Sigmoid colon (tissue), 6 donors: ENCODE measurements at regions not wholly inside any gene's neighbourhood (a gene's known extent, or its start where the extent isn't known, plus 50 kb on each side); places are given as distances from the start of the nearest gene placed in this dataset.

Source experiments
- DNase-seq: peaks from one replicate; pipeline ENCODE4 v3.0.0-alpha.2; 2019
- H3K27ac ChIP-seq, 4 donors: fragments of 200-600 bp; sonication (generic); one replicate each; pipeline ENCODE4 v1.5.1; 2016 to 2019; ENCODE audit warnings: mild to moderate bottlenecking in 1 of 4
- H3K27me3 ChIP-seq, 3 donors: fragments of 200-600 bp; sonication (generic); one replicate each; pipeline ENCODE4 v1.5.1; 2019; ENCODE audit warnings: mild to moderate bottlenecking in 1 of 3
- H3K36me3 ChIP-seq, 4 donors: fragments of 200-600 bp; sonication (generic); one replicate each; pipeline ENCODE4 v1.5.1; 2016 to 2019
- H3K4me1 ChIP-seq, 4 donors: fragments of 200-600 bp; sonication (generic); one replicate each; pipeline ENCODE4 v1.5.1; 2017 to 2019
- H3K4me3 ChIP-seq, 4 donors: fragments of 200-600 bp; sonication (generic); one replicate each; pipeline ENCODE4 v1.5.1; 2017 to 2019; ENCODE audit warnings: mild to moderate bottlenecking in 2 of 4, moderate library complexity in 1 of 4
- H3K9me3 ChIP-seq, 4 donors: fragments of 200-600 bp in 3 of 4; sonication (generic) in 3 of 4; one replicate each; pipeline versions ENCODE4 v1.5.1 to v1.6.1; 2013 to 2019
- CTCF ChIP-seq, 4 experiments: fragments of 450-650 bp in 3 of 4; fragments of 200-600 bp in 1 of 4; IDR thresholded peaks; one replicate each; pipeline ENCODE4 v1.5.1; 2016 to 2019; ENCODE audit warnings: antibody characterized with exemption in 4 of 4, mild to moderate bottlenecking in 3 of 4, moderate library complexity in 2 of 4
- EP300 ChIP-seq, 4 donors: sonication (generic); formaldehyde crosslinking; IDR thresholded peaks; one replicate each; pipeline ENCODE4 v1.6.1; 2017; ENCODE audit warnings: antibody characterized with exemption in 4 of 4
- POLR2A ChIP-seq, 2 donors: fragments of 450-650 bp; IDR thresholded peaks; one replicate each; pipeline ENCODE4 v1.6.1; 2016; ENCODE audit warnings: antibody characterized with exemption in 2 of 2, mild to moderate bottlenecking in 2 of 2, moderate library complexity in 2 of 2
- POLR2AphosphoS5 ChIP-seq, 4 donors: sonication (generic); formaldehyde crosslinking; IDR thresholded peaks; one replicate each; pipeline ENCODE4 v1.6.1; 2017; ENCODE audit warnings: antibody characterized with exemption in 4 of 4
- WGBS, 2 donors: extraction: QIAGEN DNeasy Blood & Tissue Kit; methylation state at CpG; one replicate each; pipeline ENCODE4 v1.1.7; 2013; 5-methylcytosine and 5-hydroxymethylcytosine counted together
- intact Hi-C: fragments of 100-400 bp; cut with DNase I; formaldehyde crosslinking; loops from one replicate; pipeline ENCODE4 v1.15.1; 2023
- donor health status: healthy with polysubstance abuse.
- donor health status: healthy.

- Histone ChIP-seq H3K9me3 (no peaks in the 10 kb centered on the region), H3K4me3 (no peak overlapping the region), H3K4me1 (peaks cover 0 to 8% (median 0%) of the 10 kb centered on the region in 4 donors), H3K36me3 (no peaks in the 10 kb centered on the region), H3K27me3 (no peaks in the 10 kb centered on the region), H3K27ac (no peak overlapping the region)
- 84 to 93% methylated on average over 1 of the region's 1 CpG for WGBS, 2 donors
- intact Hi-C loops = no loop called here
- TF ChIP-seq POLR2AphosphoS5 (IDR thresholded peaks at IDR 0.05) (no peak), EP300 (IDR thresholded peaks at IDR 0.05) (no peak), CTCF (IDR thresholded peaks at IDR 0.05) (no peak), POLR2A (IDR thresholded peaks at IDR 0.05) (no peak)
- DNase-seq = no peak
Measured at GRCh38 chr21:16437586-16437985, 707.8 kb downstream of the USP25 start.

- Histone ChIP-seq H3K27ac (no peak overlapping the region), H3K9me3 (no peaks in the 10 kb centered on the region), H3K36me3 (no peaks in the 10 kb centered on the region), H3K4me1 (peaks cover 0 to 8% (median 0%) of the 10 kb centered on the region in 4 donors), H3K27me3 (no peaks in the 10 kb centered on the region), H3K4me3 (no peak overlapping the region)
- 91 to 97% methylated on average over 1 of the region's 1 CpG for WGBS, 2 donors
- DNase-seq = no peak
- intact Hi-C loops = no loop called here
- no peak for TF ChIP-seq CTCF (IDR thresholded peaks at IDR 0.05)
- no peak for TF ChIP-seq EP300 (IDR thresholded peaks at IDR 0.05)
- no peak for TF ChIP-seq POLR2AphosphoS5 (IDR thresholded peaks at IDR 0.05)
- TF ChIP-seq POLR2A (IDR thresholded peaks at IDR 0.05) = no peak
Measured at GRCh38 chr21:16438761-16439160, 709.0 kb downstream of the USP25 start.

- 73 to 83% methylated on average over 1 of the region's 1 CpG for WGBS, 2 donors
- Histone ChIP-seq H3K4me3 (no peak overlapping the region), H3K36me3 (no peaks in the 10 kb centered on the region), H3K4me1 (peaks cover 0 to 8% (median 0%) of the 10 kb centered on the region in 4 donors), H3K27me3 (no peaks in the 10 kb centered on the region), H3K9me3 (no peaks in the 10 kb centered on the region), H3K27ac (no peak overlapping the region)
- DNase-seq = no peak
- intact Hi-C loops = no loop called here
- TF ChIP-seq POLR2AphosphoS5 (IDR thresholded peaks at IDR 0.05) (no peak), CTCF (IDR thresholded peaks at IDR 0.05) (no peak), EP300 (IDR thresholded peaks at IDR 0.05) (no peak), POLR2A (IDR thresholded peaks at IDR 0.05) (no peak)
Measured at GRCh38 chr21:16441789-16442188, 712.0 kb downstream of the USP25 start.

- Histone ChIP-seq H3K27ac (no peak overlapping the region), H3K4me3 (no peak overlapping the region), H3K4me1 (peaks cover 0 to 9% (median 2%) of the 10 kb centered on the region in 4 donors), H3K9me3 (no peaks in the 10 kb centered on the region), H3K27me3 (no peaks in the 10 kb centered on the region), H3K36me3 (no peaks in the 10 kb centered on the region)
- DNase-seq = no peak
- TF ChIP-seq EP300 (IDR thresholded peaks at IDR 0.05) (no peak), CTCF (IDR thresholded peaks at IDR 0.05) (no peak), POLR2AphosphoS5 (IDR thresholded peaks at IDR 0.05) (no peak), POLR2A (IDR thresholded peaks at IDR 0.05) (no peak)
- intact Hi-C loops = no loop called here
Measured at GRCh38 chr21:16454399-16454798, 724.6 kb downstream of the USP25 start.

- Histone ChIP-seq H3K9me3 (no peaks in the 10 kb centered on the region), H3K4me3 (no peak overlapping the region), H3K4me1 (peaks cover 0 to 9% (median 2%) of the 10 kb centered on the region in 4 donors), H3K36me3 (no peaks in the 10 kb centered on the region), H3K27me3 (no peaks in the 10 kb centered on the region), H3K27ac (no peak overlapping the region)
- DNase-seq = no peak
- WGBS, 2 donors = 82 to 84% methylated on average over 2 of the region's 2 CpGs
- TF ChIP-seq POLR2A (IDR thresholded peaks at IDR 0.05) (no peak), CTCF (IDR thresholded peaks at IDR 0.05) (no peak), POLR2AphosphoS5 (IDR thresholded peaks at IDR 0.05) (no peak)
- intact Hi-C loops = no loop called here
Measured at GRCh38 chr21:16455526-16455925, 725.7 kb downstream of the USP25 start.
